ENCODE measurements at regions not wholly inside any gene's neighbourhood (a gene's known extent, or its start where the extent isn't known, plus 50 kb on each side); places are given as distances from the start of the nearest gene placed in this dataset.

GRCh38 chr1:37238364-37239224 is 204.3 kb upstream of the GRIK3 start:
- BruUV-seq (replicated peaks): no TSS peak
- TF ChIP-seq CTCF (IDR thresholded peaks at IDR 0.05; ENCODE audit: unreplicated experiment): no peak
- DNase-seq: no peak
- no peak overlapping the region for H3K4me3 Mint-ChIP-seq (ENCODE audit: low read depth, unreplicated experiment)
- intact Hi-C loops (cut with micrococcal nuclease; ENCODE audit: unreplicated experiment): no loop called here
- CTCF ChIA-PET: no interaction called here
- no peaks in the 10 kb centered on the region for H3K36me3 Mint-ChIP-seq (ENCODE audit: insufficient read depth, unreplicated experiment)
- no peaks in the 10 kb centered on the region for H3K9me3 Mint-ChIP-seq (ENCODE audit: low read depth, unreplicated experiment)
- H3K27ac Mint-ChIP-seq (ENCODE audit: unreplicated experiment): no peak overlapping the region
- H3K4me1 Mint-ChIP-seq (ENCODE audit: low read depth, unreplicated experiment): no peaks in the 10 kb centered on the region
- peaks cover 99% of the 10 kb centered on the region for H3K27me3 Mint-ChIP-seq (ENCODE audit: unreplicated experiment)

- TF ChIP-seq CTCF (IDR thresholded peaks at IDR 0.05; ENCODE audit: unreplicated experiment): no peak
- Mint-ChIP-seq H3K27me3 (ENCODE audit: unreplicated experiment) (peaks cover 99% of the 10 kb centered on the region), H3K36me3 (ENCODE audit: insufficient read depth, unreplicated experiment) (no peaks in the 10 kb centered on the region), H3K4me1 (ENCODE audit: low read depth, unreplicated experiment) (no peaks in the 10 kb centered on the region), H3K9me3 (ENCODE audit: low read depth, unreplicated experiment) (no peaks in the 10 kb centered on the region), H3K27ac (ENCODE audit: unreplicated experiment) (no peak overlapping the region), H3K4me3 (ENCODE audit: low read depth, unreplicated experiment) (no peak overlapping the region)
- intact Hi-C loops (cut with micrococcal nuclease; ENCODE audit: unreplicated experiment): no loop called here
- DNase-seq: no peak
- CTCF ChIA-PET: no interaction called here
- BruUV-seq (replicated peaks): no TSS peak
These were observed 205.0 kb upstream of the GRIK3 start for GRCh38 chr1:37239225-37239740.

GRCh38 chr1:37240897-37241296 is 206.6 kb upstream of the GRIK3 start:
- H3K4me3 Mint-ChIP-seq (ENCODE audit: low read depth, unreplicated experiment): no peak overlapping the region
- no peaks in the 10 kb centered on the region for H3K4me1 Mint-ChIP-seq (ENCODE audit: low read depth, unreplicated experiment)

DNA sequence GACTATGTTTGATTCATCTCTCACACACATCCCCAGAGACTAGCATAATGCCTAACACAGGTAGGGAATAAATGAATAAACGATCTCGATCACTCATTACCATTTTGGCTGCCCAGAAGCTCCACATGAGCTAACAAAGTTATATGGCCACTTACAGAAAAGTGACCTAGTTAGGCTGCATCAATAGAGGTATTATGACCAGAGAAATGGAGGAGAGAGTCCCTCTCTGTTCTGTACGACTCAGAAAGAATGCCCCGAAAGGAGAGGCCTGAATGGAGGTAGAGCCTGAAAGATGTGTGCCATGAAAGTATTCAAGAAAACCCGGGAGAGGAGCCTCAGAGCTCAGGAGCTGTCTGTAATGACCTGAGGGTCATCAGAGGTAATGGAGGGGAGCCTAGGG is 208.2 kb upstream of the GRIK3 start:
- H3K27me3 Mint-ChIP-seq (ENCODE audit: unreplicated experiment): peaks cover 99% of the 10 kb centered on the region
- BruUV-seq (replicated peaks): no TSS peak

More at GRCh38 chr1:37240897-37241296, 206.6 kb upstream of the GRIK3 start:
- TF ChIP-seq CTCF (IDR thresholded peaks at IDR 0.05; ENCODE audit: unreplicated experiment): no peak
- Mint-ChIP-seq H3K27me3 (ENCODE audit: unreplicated experiment) (peaks cover 99% of the 10 kb centered on the region), H3K27ac (ENCODE audit: unreplicated experiment) (no peak overlapping the region), H3K9me3 (ENCODE audit: low read depth, unreplicated experiment) (no peaks in the 10 kb centered on the region), H3K36me3 (ENCODE audit: insufficient read depth, unreplicated experiment) (no peaks in the 10 kb centered on the region)
- CTCF ChIA-PET: no interaction called here
- no peak for DNase-seq
- no TSS peak for BruUV-seq (replicated peaks)
- intact Hi-C loops (cut with micrococcal nuclease; ENCODE audit: unreplicated experiment): no loop called here

More for the DNA sequence above, 208.2 kb upstream of the GRIK3 start:
- Mint-ChIP-seq H3K36me3 (ENCODE audit: insufficient read depth, unreplicated experiment) (no peaks in the 10 kb centered on the region), H3K4me1 (ENCODE audit: low read depth, unreplicated experiment) (no peaks in the 10 kb centered on the region), H3K9me3 (ENCODE audit: low read depth, unreplicated experiment) (no peaks in the 10 kb centered on the region), H3K27ac (ENCODE audit: unreplicated experiment) (no peak overlapping the region), H3K4me3 (ENCODE audit: low read depth, unreplicated experiment) (no peak overlapping the region)
- no peak for DNase-seq
- CTCF ChIA-PET: no interaction called here
- no peak for TF ChIP-seq CTCF (IDR thresholded peaks at IDR 0.05; ENCODE audit: unreplicated experiment)
- intact Hi-C loops (cut with micrococcal nuclease; ENCODE audit: unreplicated experiment): no loop called here
